Stimulated activated CD4-positive, alpha-beta T cell treated with anti-CD3 and anti-CD28 coated beads, Interleukin-4, amount 100 ng/mL, for 1 hour (primary cell): ENCODE measurements at regions not wholly inside any gene's neighbourhood (a gene's known extent, or its start where the extent isn't known, plus 50 kb on each side); places are given as distances from the start of the nearest gene placed in this dataset.

Source experiments
- DNase-seq: peaks from one replicate; pipeline ENCODE4 v3.0.0-alpha.2; 2020

GRCh38 chr16:13397126-13397525 lies 495.7 kb downstream of the SHISA9 start:
- no peak for DNase-seq

- DNase-seq: no peak
These were observed 500.2 kb downstream of the SHISA9 start for GRCh38 chr16:13401641-13402040.

GRCh38 chr16:13402601-13403000 lies 501.2 kb downstream of the SHISA9 start:
- DNase-seq: no peak

GRCh38 chr16:13403326-13403725 lies 501.9 kb downstream of the SHISA9 start:
- DNase-seq: no peak

GRCh38 chr16:13414154-13414553 lies 505.8 kb upstream of the ERCC4 start:
- no peak for DNase-seq

GRCh38 chr16:13419589-13419988 lies 500.4 kb upstream of the ERCC4 start:
- no peak for DNase-seq

GRCh38 chr16:13421726-13422125 lies 498.2 kb upstream of the ERCC4 start:
- no peak for DNase-seq

- DNase-seq: no peak
These were observed 494.1 kb upstream of the ERCC4 start for GRCh38 chr16:13425836-13426235.

- DNase-seq: no peak
These were observed 493.7 kb upstream of the ERCC4 start for GRCh38 chr16:13426269-13426668.

GRCh38 chr16:13426736-13427135 lies 493.2 kb upstream of the ERCC4 start:
- no peak for DNase-seq

- no peak for DNase-seq
These were observed 492.0 kb upstream of the ERCC4 start for GRCh38 chr16:13427943-13428342.

GRCh38 chr16:13429416-13429815 lies 490.5 kb upstream of the ERCC4 start:
- no peak for DNase-seq

- no peak for DNase-seq
These were observed 484.5 kb upstream of the ERCC4 start for GRCh38 chr16:13435415-13435814.

GRCh38 chr16:13435873-13436474 lies 484.0 kb upstream of the ERCC4 start:
- no peak for DNase-seq

- no peak for DNase-seq
These were observed 483.1 kb upstream of the ERCC4 start for GRCh38 chr16:13436641-13437412.

- DNase-seq: no peak
These were observed 482.6 kb upstream of the ERCC4 start for GRCh38 chr16:13437413-13437795.

- DNase-seq: no peak
These were observed 481.9 kb upstream of the ERCC4 start for GRCh38 chr16:13438064-13438463.

GRCh38 chr16:13439766-13440165 lies 480.2 kb upstream of the ERCC4 start:
- DNase-seq: no peak

- DNase-seq: no peak
These were observed 478.3 kb upstream of the ERCC4 start for GRCh38 chr16:13441675-13442074.

GRCh38 chr16:13448346-13448745 lies 471.6 kb upstream of the ERCC4 start:
- no peak for DNase-seq

GRCh38 chr16:13453325-13453724 lies 466.6 kb upstream of the ERCC4 start:
- DNase-seq: no peak

GRCh38 chr16:13453938-13454553 lies 465.9 kb upstream of the ERCC4 start:
- peak; percentile 9 for DNase-seq

- no peak for DNase-seq
These were observed 456.3 kb upstream of the ERCC4 start for GRCh38 chr16:13463619-13464018.

- DNase-seq: no peak
These were observed 448.9 kb upstream of the ERCC4 start for GRCh38 chr16:13471036-13471435.
